NCI-H345 (cell line): ENCODE measurements at regions not wholly inside any gene's neighbourhood (a gene's known extent, or its start where the extent isn't known, plus 50 kb on each side); places are given as distances from the start of the nearest gene placed in this dataset.

ENCODE experiments used
- DNase-seq: peaks from one replicate; lab custom pipeline; 2025; lab: John Stamatoyannopoulos, UW

GRCh38 chr1:194268839-194269238 lies 1082.4 kb upstream of the B3GALT2 start:
- DNase-seq: no peak

GRCh38 chr1:194267021-194267420 lies 1080.6 kb upstream of the B3GALT2 start:
- DNase-seq: no peak

DNA sequence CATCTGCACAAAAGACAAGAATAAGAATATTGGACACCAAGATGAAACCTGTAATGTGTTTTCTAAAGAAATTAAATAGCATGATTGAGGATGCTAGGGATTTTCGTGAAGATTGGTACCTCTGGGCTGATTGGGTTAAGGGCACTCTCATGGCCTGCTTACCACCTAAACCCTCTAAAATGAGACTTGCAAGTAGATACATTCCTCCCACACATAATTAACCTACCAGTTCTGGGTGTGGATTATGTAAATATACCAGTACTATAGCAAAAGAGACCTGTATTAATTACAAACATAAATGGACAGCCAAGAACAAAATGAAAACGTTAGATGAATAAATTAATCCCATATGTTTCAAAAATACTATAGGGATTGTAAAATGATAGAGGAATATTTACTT lies 1069.6 kb upstream of the B3GALT2 start:
- DNase-seq: no peak

DNA sequence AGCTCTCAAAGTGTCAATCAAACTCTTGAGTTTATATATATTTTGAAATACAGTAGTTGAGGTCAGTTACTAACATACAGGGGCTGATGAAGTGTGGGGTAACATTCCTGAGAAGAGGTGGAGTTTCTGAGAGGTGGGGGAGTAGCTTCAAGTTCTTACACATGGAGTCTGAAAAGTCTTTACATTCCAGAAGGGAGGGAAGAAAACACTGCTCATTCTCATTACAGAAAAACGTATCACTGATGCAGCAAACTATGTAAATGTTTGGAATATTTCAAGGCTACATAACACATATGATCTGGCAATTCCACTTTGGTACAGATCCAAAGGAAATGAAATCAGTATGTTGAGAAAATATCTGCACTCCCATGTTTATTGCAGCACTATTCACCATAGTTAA lies 1065.8 kb upstream of the B3GALT2 start:
- no peak for DNase-seq

DNA sequence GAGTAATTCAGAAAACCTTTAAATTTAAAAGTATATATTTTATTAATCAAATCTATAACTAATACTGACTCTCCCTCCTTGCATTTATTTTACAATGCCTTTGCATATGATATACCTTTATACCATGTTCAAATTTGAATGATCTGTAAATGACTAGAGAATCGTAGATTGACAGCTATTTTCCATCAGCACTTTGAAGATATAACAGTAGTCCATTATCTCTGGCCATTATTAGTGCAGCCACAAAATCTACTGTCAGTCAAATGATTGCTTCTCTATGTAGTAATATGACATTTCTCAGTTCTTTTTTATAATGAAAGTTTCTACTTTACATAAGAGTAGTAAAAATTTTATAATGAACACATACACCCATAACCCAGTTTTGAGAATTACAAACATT lies 1054.8 kb upstream of the B3GALT2 start:
- no peak for DNase-seq

DNA sequence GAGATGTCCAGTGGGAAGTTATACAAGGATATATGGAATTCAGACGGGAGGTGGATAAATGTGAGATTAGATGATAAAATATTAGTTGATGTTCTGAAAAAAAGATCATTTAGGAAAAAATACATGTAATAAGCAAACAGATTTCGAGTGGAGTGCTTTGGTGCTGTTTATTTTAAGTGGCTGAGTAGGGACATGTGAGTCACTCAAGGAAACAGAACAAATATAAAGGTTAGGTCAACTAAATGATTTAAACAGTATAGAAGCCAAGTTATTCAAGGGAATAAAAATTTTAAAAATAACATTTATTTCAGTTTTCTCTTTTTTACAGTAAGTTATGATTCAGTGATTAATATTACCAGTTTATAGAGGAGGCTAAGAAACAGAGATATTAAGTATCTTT lies 1046.7 kb upstream of the B3GALT2 start:
- DNase-seq: no peak

DNA sequence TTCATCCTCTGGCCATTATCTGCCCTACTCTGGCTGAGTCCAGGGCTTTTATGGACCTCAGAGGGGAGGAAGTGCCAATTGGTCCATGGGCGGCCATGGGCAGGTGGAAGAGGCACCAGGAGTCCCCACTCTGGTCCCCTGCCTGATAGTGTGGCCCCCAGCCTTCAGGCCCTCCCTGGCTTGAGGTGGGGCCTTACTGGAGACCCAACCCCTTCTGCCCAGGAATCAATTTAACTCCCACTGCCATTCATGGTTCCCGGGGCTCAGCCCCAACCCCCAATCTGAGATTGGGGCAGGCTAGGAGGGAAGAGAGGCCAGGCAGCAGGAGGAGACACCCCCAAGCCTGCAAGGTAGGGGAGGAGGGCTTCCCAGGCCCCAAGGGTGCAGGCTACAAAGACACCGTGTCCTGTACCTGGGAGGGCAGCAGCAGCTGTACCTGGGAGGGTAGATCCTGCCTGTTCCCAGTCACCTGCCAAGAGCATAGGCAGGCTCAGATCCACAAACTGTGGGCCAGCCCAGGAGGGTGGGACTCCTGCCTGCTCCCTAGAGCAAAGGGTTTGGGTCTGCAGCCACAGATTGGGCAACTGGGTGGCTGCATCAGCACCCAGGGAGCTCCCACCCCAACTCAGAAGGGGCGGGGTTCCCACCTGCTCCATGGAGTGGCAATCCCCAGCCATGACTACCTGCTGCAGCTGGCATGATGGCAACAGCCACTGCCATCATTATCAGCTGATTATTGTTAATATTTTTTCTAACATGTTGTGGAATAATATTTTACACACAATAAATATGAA lies 1044.1 kb upstream of the B3GALT2 start:
- no peak for DNase-seq

DNA sequence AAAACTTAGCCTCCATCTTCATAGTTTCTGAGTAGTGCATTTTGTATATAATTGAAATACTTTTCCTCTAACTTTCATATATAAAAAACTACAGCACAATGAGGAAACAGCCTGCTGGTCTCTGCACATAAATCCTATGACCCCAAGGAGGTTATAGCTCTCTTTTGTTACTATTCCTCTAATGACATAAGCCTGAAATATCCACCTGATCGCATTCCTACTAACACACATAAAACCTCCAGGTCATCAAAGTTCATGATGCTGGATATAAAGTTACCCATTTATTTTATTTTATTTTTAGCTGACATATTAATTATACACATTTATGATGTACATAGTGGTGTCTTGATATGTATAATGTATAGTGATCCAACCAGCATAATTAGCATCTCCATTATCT lies 1042.0 kb upstream of the B3GALT2 start:
- DNase-seq: no peak

- DNase-seq: no peak
Observed at GRCh38 chr1:194227161-194227560, 1040.7 kb upstream of the B3GALT2 start.

DNA sequence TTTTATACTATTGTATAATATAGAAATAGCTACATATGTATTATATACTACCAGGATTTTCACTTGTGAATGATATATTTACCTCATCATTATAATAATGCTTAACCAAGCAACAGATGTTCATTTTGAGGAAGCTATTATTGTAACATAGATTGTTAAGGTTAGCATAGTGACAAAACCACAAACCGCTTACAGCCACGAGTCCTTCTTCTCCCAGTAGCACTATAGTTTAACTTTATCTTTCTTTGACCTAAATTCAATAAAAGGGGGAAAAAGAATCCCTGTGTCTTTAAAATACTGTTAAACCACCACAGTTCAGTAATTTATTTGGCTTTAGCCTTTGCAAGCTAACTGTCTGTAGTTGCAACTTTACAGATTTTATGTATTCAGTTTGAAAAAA lies 1039.4 kb upstream of the B3GALT2 start:
- DNase-seq: no peak

- DNase-seq: no peak
Observed at GRCh38 chr1:194223596-194223995, 1037.2 kb upstream of the B3GALT2 start.

DNA sequence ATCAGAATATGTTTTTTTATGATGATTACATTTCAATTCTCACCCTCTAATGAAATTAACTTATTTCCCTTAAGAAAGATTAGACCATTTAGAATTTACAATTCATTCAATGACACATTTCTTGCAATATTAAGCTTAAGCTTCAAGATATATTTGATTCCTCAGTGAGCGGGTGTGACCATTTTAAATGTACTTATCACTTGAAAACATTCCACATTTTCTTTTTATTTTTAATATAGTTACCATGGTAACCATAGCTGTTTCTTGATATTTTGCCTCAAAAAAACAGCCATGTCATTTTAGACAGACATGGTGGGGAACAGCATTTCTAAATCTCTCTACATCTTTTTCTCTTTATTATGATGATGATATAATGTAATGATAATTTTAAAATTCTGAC lies 1029.0 kb upstream of the B3GALT2 start:
- DNase-seq: no peak

- no peak for DNase-seq
Observed at GRCh38 chr1:194214735-194215134, 1028.3 kb upstream of the B3GALT2 start.

GRCh38 chr1:194209920-194210319 lies 1023.5 kb upstream of the B3GALT2 start:
- no peak for DNase-seq

- DNase-seq: no peak
Observed at GRCh38 chr1:194208674-194209073, 1022.3 kb upstream of the B3GALT2 start.

- DNase-seq: no peak
Observed at GRCh38 chr1:194196562-194196961, 1010.1 kb upstream of the B3GALT2 start.

- no peak for DNase-seq
Observed at GRCh38 chr1:194194724-194195123, 1008.3 kb upstream of the B3GALT2 start.

DNA sequence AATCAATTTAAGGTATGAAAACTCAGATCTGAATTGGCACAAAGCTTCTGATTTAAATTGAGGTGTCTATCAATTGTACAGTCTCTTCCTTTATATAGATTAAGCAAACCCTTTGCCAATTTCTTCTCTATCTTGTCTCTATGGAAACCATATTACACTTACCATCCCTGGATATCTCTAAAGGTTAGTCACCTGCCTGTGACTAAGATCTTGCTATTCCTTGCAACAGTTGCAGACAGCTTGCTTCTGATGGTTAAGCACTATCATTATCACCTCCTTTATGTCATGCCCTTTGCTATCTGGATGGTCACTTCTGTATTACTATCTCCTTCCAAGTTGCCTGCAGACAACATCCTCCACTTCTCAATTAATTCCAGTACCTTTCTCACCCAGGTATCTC lies 998.6 kb upstream of the B3GALT2 start:
- peak; percentile 27 for DNase-seq

- DNase-seq: no peak
Observed at GRCh38 chr1:194184425-194184824, 998.0 kb upstream of the B3GALT2 start.

- no peak for DNase-seq
Observed at GRCh38 chr1:194181845-194182244, 995.4 kb upstream of the B3GALT2 start.

DNA sequence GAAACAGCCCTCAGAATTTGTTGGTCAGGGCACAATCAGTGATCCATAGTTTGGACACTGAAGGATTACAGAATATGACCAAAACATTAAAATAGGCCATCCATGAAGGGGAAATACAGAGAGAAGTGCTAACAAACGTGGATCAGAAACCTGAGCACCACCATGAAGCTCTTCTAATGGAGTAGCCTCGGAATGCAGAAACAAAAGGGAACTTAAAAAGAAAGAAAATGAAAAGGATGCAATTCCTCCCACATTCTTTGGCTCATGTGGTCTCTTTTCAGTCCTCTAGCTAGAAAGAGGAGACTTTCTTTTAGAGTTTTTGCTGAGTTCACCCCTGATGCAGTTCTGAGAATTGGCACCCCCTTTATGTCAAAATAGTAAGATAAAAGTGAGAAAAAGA lies 989.8 kb upstream of the B3GALT2 start:
- DNase-seq: no peak

- DNase-seq: no peak
Observed at GRCh38 chr1:194175251-194175650, 988.8 kb upstream of the B3GALT2 start.

DNA sequence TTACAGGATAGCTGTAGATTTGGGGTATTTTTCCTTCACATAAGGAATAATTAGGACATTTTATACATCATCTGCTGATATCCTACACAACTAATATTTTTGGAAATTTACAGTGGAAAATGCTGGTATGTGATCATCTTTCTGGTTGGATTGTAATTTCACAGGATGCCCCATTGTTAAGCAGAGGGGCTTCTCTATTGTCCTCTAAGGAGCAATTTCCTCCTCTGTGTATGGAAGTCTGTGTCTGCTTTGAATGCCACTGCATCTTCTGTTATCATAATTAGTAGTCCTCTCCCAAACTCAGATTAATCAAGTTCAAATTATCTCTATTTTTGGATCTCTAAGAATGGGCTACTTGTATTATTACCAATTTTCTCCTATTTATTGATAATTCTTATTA lies 988.1 kb upstream of the B3GALT2 start:
- DNase-seq: no peak

GRCh38 chr1:194171596-194171995 lies 985.2 kb upstream of the B3GALT2 start:
- DNase-seq: no peak
